GM18870 (cell line): ENCODE measurements at regions not wholly inside any gene's neighbourhood (a gene's known extent, or its start where the extent isn't known, plus 50 kb on each side); places are given as distances from the start of the nearest gene placed in this dataset.
"Not testable (repeated sequence)": the region's sequence is repeated elsewhere in the genome, so short reads cannot be mapped to it uniquely, and the experiment has no call there.

Experiments
- ATAC-seq: cut with Tn5 transposase; IDR thresholded peaks from one replicate; pipeline ENCODE4 v1.9.1; 2021; ENCODE audit warnings: moderate library complexity; ENCODE audit not compliant: unreplicated experiment

DNA sequence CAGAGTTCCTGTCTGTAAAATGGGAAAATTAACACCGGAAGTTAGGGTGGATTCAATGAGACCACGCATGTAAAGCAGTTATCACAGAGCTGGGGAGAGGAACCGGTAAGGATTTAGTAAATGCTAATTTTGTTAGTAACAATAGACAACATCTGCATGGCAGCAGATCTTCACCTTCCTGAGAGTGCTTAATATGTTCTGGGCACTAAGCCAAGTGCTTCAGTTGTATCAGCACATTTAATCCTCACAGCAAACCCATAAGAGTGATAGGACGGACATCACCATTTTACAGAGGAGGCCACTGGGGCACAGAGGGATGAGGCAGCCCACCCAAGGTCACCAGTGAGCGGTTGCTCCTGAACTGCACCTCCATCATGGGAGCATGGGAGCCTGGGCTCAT, 189.4 kb downstream of the WNT5A start:
- ATAC-seq: no peak

- ATAC-seq: no peak
Measured at GRCh38 chr3:55297245-55297644, 189.9 kb downstream of the WNT5A start.

- no peak for ATAC-seq
Measured at GRCh38 chr3:55296791-55297190, 190.3 kb downstream of the WNT5A start.

- ATAC-seq: no peak
Measured at GRCh38 chr3:55296030-55296429, 191.1 kb downstream of the WNT5A start.

- ATAC-seq: no peak
Measured at GRCh38 chr3:55294557-55294956, 192.5 kb downstream of the WNT5A start.

DNA sequence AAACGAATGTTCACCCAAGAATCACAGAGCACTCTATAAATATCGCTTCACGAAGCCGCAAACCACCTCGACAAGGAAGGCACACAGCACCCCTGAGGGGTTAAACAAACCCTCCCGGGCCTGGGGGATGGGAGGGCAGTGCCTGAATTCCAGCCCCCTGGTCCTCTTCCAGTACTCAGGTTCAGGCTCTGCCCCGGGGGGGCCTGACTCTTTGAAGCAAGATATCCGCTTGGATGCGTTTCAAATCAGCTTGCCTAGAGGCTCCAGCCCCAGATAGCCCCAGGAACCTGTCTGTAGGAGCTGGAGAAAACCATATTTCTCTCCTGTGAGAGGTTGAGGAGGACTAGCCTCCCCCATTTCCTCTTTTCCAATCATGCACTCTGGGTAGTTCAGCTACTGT, 194.7 kb downstream of the WNT5A start:
- ATAC-seq: no peak

DNA sequence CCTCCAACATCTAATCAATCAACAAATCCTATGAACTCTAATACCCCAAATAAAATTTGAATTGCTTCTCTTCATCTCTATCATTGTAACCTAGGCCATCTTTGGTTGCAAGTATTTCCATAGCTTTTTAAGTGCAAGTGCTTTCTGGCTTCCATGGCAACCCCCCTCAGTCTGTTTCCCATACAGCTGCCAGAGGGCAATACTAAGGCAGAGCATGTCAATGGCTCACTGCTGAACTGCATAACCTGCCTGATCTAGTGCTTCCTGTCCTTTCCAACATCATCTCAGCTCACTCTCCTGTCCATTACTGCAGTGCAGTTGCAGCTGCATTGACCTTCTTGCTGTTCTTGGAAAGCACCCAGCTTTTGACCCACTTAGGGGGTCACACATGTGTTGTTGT, 198.4 kb downstream of the WNT5A start:
- ATAC-seq: no peak

- ATAC-seq: no peak
Measured at GRCh38 chr3:55286693-55287092, 200.4 kb downstream of the WNT5A start.

DNA sequence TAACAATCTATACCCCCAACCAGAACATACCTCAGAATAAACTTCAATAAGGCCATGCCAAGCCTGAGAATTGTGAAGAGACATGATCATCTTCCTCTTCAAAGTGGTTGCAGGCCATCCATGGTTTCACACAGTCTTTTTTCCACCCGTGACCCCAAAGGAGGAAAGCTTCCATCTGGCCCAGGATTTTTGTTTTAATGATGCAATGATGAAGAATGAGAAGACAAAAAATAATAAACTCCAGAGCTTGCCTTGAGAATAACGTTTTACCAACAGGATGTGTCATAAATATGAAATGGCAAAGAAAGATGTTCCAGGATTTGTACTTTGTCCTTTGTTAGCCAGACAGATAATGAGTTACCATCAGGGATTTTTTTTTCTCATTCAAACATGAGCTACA, 201.9 kb downstream of the WNT5A start:
- no peak for ATAC-seq

DNA sequence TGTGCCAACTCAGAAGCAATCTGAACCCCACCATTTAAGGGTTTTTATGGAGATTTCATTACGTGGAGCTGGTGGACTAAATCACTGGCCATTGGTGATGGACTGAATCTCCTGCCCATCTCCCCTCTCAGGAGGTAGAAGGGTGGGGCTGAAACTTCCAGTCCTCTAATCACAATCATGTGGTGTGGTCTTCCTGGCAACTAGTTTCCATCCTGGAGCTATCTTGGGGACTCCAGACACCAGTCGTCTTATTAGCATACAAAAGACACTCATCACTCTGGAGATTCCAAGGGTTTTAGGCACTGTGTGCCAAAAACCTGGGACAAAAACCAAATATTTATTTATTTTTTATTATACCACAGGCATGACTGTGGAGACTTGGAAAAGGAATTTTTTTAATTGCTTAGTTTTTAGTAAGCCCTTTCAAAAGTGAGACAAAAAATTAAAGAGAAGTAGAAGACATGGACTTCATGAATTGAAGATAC, 203.6 kb downstream of the WNT5A start:
- ATAC-seq: no peak

DNA sequence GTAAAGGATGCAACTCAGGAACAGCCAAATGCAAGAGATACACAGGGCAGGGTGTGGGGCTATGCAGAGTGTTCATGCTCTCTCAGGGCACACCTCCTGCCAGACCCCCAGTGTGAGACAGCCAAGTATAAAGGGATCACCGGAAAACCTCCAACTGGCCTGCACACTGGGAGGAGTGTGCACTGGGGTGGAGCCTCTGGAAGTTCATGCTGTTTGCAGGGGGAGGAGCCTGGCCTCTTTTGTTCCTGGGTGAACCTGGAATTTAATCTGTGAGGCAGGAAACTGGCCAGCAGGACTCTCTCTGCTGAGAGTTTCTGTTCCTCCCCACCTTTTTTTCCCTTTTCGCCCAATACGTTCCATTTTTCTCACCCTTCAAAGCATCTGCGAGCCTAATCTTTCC, 204.1 kb downstream of the WNT5A start:
- ATAC-seq: no peak

DNA sequence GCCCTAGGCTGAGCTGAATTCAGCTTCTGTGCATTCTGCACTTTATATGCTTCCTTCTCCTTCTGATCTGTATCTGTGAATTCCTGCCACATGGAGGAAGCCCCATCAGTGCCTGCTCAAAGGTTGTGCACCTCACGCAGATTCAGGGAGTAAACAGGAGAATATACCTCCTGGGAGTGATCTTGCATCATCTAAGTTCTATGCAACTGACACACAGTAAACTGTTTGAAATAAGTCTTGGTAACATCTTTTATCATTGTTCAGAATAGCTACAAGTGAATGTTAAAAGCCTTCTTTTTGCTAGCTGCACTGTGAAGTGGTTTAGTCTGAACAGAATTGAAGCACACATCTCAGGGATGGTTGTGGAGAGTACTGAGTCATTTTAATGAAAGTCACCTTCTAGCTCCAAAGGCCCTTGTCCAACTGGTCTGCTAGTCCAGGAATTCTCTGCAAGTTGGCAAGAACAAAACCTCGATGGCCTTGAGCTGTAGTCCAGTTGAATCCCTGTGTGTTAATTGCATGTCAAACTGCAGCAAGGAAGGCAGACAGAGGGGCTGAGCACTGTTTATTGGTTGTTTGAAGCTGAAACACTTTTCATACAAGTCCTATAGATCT, 215.0 kb downstream of the WNT5A start:
- ATAC-seq: no peak

DNA sequence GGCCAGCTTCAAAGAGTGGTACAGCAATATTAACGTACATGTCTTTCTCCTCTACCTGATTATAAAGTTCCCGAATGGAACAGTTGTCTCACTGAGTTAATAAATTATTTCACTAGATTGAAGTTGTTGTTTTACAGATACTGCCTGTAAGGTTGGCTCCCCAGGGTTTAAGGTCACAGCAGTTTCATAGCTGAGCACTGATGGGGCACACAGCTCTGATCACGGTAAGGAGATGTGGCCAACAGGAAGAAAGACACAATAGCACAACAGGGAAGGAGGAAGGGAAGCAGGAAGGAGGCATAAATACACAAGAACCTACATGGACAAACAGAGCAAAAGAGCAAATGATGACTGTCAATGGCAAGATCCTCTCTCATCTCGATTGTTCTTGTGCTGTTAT, 215.6 kb downstream of the WNT5A start:
- ATAC-seq: no peak

GRCh38 chr3:55270976-55271375, 216.1 kb downstream of the WNT5A start:
- ATAC-seq: no peak

- ATAC-seq: no peak
Measured at GRCh38 chr3:55269636-55270035, 217.5 kb downstream of the WNT5A start.

- no peak for ATAC-seq
Measured at GRCh38 chr3:55269096-55269495, 218.0 kb downstream of the WNT5A start.

- ATAC-seq: no peak
Measured at GRCh38 chr3:55267206-55267930, 219.7 kb downstream of the WNT5A start.

- ATAC-seq: no peak
Measured at GRCh38 chr3:55264919-55265318, 222.2 kb downstream of the WNT5A start.

GRCh38 chr3:55252921-55253320, 234.2 kb downstream of the WNT5A start:
- no peak for ATAC-seq

- ATAC-seq: not testable (repeated sequence)
Measured at GRCh38 chr3:55249156-55249555, 237.9 kb downstream of the WNT5A start.

DNA sequence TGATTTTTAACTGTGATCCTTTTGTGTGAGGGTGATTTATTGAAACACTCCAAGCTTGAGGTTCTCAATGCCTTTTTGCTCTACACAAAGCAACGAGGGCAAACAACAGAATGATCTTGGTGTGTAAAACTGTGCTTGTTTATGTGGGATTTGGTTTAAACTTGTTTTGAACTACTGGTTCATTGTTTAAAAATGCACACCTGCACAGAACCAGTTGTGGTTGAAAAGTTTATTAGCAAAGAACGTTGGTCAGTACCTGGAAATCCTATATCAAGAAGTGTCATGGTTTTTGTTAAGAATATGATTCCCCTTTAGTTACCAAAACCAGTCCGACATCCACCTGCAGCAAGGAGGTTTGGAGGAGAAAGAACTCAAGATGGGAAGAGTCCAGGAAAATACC, 239.4 kb downstream of the WNT5A start:
- ATAC-seq: no peak

DNA sequence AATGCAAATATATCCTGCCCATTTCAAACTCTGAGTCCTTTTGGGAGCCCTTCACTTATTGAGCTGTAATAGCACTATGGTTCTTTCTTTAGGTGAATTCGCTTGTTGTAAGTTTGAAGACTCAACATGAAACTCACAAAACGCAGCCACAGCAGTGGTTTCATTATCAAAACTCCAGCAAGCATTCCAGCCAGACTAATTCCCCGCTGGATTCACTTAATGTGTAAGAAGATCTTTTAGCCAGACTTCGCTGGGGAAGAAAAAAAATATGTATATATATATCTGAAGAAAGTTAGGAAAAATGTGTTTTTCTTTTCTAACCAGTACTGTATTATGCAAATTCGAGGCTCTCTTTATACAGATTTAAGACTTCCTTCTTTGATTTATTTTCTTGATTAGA, 241.1 kb downstream of the WNT5A start:
- no peak for ATAC-seq

DNA sequence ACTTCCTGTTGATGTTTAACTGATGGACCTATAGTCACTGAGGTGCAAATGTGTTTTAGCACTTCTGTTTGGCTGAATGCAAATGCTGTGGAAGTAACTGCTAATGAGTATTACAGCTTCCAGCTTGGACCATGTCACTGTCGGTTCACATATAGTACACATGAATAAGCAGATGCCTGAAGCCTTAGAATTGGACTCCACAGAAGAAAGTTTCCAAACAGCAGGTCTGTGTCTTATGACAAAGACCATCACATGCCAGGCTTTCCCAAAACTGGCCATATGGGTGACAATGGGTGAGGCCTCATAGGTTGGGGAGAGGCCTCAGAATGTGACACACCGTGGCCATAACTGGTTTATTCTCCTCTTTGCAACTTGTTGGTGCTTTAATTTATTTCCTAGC, 241.8 kb downstream of the WNT5A start:
- no peak for ATAC-seq
